SK-N-MC (cell line): ENCODE measurements at regions not wholly inside any gene's neighbourhood (a gene's known extent, or its start where the extent isn't known, plus 50 kb on each side); places are given as distances from the start of the nearest gene placed in this dataset.

Source experiments
- DNase-seq: peaks from one replicate; pipeline ENCODE4 v3.0.0-alpha.2; 2011; ENCODE audit warnings: low read depth, low spot score
- H3K27ac ChIP-seq: fragments of 200-600 bp; sonication (generic); 2 replicates; pipeline ENCODE4 v1.5.1; 2016; ENCODE audit warnings: mixed run types
- H3K36me3 ChIP-seq: fragments of 200-600 bp; sonication (generic); 2 replicates; pipeline ENCODE4 v1.6.1; 2017; ENCODE audit warnings: antibody characterized with exemption, low read length, mixed read lengths; ENCODE audit not compliant: insufficient read depth
- H3K4me3 ChIP-seq: fragments of 200-600 bp; sonication (generic); 2 replicates; pipeline ENCODE4 v1.5.1; 2016
- H3K9ac ChIP-seq: fragments of 200-600 bp; sonication (generic); 2 replicates; pipeline ENCODE4 v1.8.0; 2017; ENCODE audit warnings: mixed run types, mixed read lengths; ENCODE audit not compliant: insufficient read length
- H3K9me3 ChIP-seq: fragments of 200-600 bp; sonication (generic); 2 replicates; pipeline ENCODE4 v1.6.1; 2017; ENCODE audit warnings: low read depth, mild to moderate bottlenecking, antibody characterized with exemption, low read length, moderate library complexity, mixed read lengths
- EZH2 ChIP-seq: fragments of 200-600 bp; sonication (generic); IDR thresholded peaks from one replicate; pipeline ENCODE4 v1.6.1; 2017; ENCODE audit warnings: antibody characterized with exemption
- FOXP2 ChIP-seq: optimal IDR thresholded peaks from 2 replicates; pipeline ENCODE3; 2011; ENCODE audit warnings: mild to moderate bottlenecking, moderate library complexity; ENCODE audit not compliant: insufficient read depth; ENCODE audit errors: extremely low read length, control extremely low read depth
- POLR2AphosphoS5 ChIP-seq: IDR thresholded peaks from 2 replicates; pipeline ENCODE4 v1.6.1; 2012; ENCODE audit warnings: mild to moderate bottlenecking, low read depth, low read length, borderline replicate concordance

DNA sequence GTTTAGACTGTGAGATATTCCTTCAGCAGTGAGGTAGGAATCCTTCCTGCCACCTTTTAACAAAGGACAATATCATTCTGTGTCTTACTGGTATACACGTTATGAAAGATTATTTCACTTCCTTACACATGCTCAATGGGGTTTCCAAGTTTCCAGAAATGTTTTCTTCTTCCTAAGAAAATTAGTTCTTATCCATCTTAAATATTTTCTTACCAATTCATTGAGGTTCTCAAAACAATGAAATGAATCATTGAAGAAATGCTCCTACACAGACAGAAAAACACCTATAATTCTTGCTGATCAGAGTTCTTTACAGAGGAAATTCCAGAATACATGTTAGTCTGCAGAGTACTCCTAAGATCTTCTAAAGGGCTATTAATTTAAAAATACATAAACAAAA is 51.4 kb upstream of the SEC61G start:
- H3K27ac ChIP-seq = no peak overlapping the region
- TF ChIP-seq POLR2AphosphoS5 (no peak), EZH2 (no peak), FOXP2 (no peak)
- no peak overlapping the region for H3K4me3 ChIP-seq
- no peaks in the 10 kb centered on the region for H3K9me3 ChIP-seq
- no peak for DNase-seq
- H3K9ac ChIP-seq = no peak overlapping the region
- no peaks in the 10 kb centered on the region for H3K36me3 ChIP-seq

DNA sequence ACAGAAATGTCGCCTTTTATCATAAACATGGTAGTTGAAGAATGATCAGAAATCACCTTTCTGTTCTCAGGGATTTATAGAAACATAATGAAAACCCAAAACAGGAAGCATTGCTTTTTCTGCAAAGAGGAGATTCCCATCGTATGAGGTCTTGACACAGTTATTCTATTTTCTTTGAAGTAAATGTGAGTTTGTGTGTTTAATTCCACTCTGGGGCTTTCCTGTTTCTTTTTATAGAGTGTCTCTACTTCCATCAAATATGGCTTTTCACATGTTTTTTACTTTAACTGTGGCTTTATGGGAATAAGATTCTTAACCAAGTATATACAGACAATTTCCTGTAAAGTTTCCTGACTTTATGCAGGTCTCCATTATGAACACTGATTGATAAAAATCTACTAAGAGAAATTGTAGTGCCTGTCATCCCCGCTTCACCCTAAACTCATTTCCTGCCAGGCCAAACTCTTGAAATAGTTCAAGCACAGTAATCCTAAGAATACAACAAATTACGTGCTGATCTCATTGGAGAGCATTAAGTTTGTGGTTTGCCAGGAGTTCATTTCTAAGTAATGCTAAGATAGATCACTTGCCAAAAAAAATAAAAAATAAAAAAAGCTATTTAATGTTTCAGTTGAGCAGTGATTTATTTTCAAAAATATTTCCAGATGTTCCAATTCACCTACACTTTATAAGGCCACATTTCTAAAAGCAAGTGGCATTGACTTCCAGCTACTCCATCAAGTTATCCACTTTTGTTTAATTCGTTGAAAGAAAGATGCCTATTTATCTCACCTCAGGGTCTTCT is 52.2 kb upstream of the SEC61G start:
- H3K4me3 ChIP-seq = no peak overlapping the region
- no peak overlapping the region for H3K9ac ChIP-seq
- TF ChIP-seq POLR2AphosphoS5 = no peak
- no peak for TF ChIP-seq FOXP2
- no peak for TF ChIP-seq EZH2

DNA sequence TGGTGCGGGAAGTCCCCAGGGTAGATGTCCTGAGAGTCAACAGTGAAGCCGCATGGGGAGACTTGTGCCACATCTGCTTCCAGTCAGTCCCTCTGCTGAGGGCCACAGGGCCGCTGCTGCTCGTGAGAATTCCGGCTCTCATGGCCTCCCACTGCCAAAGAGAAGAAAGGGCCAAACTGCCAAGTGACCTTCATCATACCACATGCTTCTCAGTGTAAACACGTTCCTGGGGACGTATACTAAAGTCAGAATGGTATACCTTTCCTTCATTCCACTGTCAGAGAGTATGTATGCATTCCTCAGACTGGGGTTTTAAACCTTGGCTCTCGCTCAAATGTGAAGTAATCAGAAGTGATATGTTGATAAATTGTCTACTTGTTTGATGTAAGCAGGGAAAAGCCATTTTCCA is 52.8 kb upstream of the SEC61G start:
- Histone ChIP-seq H3K9me3 (no peaks in the 10 kb centered on the region), H3K4me3 (no peak overlapping the region), H3K27ac (no peak overlapping the region), H3K36me3 (no peaks in the 10 kb centered on the region), H3K9ac (no peak overlapping the region)
- DNase-seq = no peak
- no peak for TF ChIP-seq POLR2AphosphoS5
- no peak for TF ChIP-seq FOXP2
- TF ChIP-seq EZH2 = no peak

More for the DNA sequence above, 52.2 kb upstream of the SEC61G start:
- no peaks in the 10 kb centered on the region for H3K9me3 ChIP-seq
- no peak for DNase-seq
- H3K36me3 ChIP-seq = no peaks in the 10 kb centered on the region
- no peak overlapping the region for H3K27ac ChIP-seq

DNA sequence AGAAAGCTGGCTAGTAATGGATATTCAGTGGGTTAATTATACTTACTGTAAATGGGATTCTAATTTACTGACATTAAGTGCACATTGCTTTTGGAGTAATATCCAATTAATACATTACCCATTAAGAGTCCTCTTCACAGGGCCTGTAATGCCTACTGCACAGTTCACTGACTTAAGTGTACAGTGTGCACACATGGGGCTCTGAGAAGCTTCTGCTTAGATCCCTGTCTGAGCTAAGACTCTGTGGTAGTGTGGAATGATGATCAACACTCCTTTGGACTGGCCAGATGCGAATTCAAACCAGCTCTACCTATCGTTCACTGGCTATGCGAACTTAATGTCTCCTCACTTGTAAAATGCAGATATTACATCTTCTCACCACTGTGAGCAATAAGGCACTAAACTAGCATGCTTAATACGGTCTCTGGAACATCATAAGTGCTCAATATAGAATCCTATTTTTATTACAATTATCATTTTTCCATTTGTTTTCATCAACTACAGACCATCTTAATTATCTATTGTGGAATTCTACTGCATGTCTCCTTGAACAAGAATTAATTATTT is 53.8 kb upstream of the SEC61G start:
- H3K4me3 ChIP-seq = no peak overlapping the region
- H3K27ac ChIP-seq = no peak overlapping the region
- no peaks in the 10 kb centered on the region for H3K9me3 ChIP-seq
- no peak for TF ChIP-seq POLR2AphosphoS5
- TF ChIP-seq FOXP2 = no peak
- no peak for TF ChIP-seq EZH2
- no peak for DNase-seq
- no peak overlapping the region for H3K9ac ChIP-seq
- no peaks in the 10 kb centered on the region for H3K36me3 ChIP-seq

DNA sequence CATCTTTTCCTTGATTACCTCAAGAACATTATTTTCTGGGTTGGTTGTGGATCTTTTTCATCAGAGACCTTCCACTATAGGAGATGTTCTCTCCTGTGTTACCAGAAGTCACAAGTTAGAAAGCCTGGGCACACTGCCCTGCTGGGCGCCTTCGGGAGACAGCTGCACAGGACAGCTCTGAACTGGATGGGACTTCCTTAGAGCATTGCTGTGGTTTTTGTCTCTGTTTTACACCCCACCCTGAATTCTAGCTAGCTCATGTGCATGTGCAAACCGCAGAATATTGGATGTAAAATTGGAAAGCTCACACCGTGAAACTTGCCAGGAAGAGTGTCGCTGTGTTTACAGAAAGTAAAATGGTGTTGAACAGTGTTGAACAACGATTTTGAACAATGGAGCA is 54.4 kb upstream of the SEC61G start:
- no peak overlapping the region for H3K27ac ChIP-seq
- no peaks in the 10 kb centered on the region for H3K9me3 ChIP-seq
- no peak for TF ChIP-seq POLR2AphosphoS5
- no peak for TF ChIP-seq EZH2
- no peak for TF ChIP-seq FOXP2
- no peak overlapping the region for H3K9ac ChIP-seq
- H3K36me3 ChIP-seq = no peaks in the 10 kb centered on the region
- no peak overlapping the region for H3K4me3 ChIP-seq
- DNase-seq = no peak

DNA sequence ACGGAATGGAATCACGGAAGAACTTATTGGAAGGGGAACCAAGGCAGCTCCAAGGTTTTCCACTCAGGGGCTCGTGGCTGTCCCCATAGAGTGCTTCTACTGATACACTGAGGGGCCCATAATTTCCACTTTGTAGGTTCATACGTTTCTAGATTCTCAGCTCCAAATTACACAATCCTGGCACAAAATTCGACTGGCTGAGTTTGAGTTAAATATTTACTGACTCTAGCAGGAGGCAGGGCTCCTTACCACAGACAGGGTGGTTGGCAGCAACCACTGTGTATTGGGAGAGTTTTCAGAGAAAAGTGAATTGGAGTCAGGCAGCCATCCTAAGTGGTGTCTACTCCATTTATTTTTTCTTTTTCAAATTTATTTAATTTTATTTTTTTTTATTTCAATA is 55.4 kb upstream of the SEC61G start:
- Histone ChIP-seq H3K9ac (no peak overlapping the region), H3K36me3 (no peaks in the 10 kb centered on the region), H3K4me3 (no peak overlapping the region), H3K9me3 (no peaks in the 10 kb centered on the region), H3K27ac (no peak overlapping the region)
- DNase-seq = no peak
- no peak for TF ChIP-seq EZH2
- TF ChIP-seq POLR2AphosphoS5 = no peak
- no peak for TF ChIP-seq FOXP2

DNA sequence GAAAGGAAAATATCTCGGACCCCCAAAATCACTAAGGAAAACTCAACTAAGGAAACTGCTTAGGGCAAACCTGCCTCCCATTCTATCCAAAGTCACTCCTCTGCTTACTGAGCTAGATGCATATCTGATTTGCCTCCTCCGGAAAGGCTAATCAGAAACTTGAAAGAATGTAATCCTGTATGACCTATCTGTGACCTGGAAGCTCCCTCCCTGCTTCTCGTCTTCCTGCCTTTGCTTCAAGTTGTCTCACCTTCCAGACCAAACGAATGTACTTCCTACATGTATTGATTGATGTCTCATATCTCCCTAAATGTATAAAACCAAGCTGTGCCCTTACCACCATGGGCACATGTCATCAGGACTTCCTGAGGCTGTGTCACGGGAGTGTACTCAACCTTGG is 58.1 kb upstream of the SEC61G start:
- no peak overlapping the region for H3K4me3 ChIP-seq
- H3K27ac ChIP-seq = no peak overlapping the region
- no peaks in the 10 kb centered on the region for H3K9me3 ChIP-seq
- H3K9ac ChIP-seq = no peak overlapping the region
- TF ChIP-seq POLR2AphosphoS5 = no peak
- no peak for TF ChIP-seq EZH2
- TF ChIP-seq FOXP2 = no peak
- H3K36me3 ChIP-seq = no peaks in the 10 kb centered on the region
- DNase-seq = no peak

DNA sequence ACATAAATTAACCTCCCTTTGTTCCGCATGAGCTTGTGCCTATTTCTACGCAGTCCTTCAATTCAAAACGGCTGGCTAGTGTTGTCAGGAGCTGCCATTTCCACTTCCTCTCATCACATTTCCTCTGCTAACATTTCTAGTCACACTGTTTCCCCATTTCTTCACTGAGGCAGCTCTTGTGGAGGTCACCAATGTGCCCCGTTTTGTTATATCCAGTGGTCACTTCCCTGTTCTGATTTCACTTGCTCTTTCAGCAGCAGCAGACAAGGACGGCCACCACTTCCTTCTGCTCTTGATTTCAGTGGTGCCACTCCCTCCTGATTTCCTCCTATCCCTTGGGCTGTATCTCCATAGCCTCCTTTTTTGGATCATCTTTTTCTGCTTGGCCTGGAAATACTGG is 64.8 kb upstream of the SEC61G start:
- no peak for TF ChIP-seq POLR2AphosphoS5
- no peak for TF ChIP-seq FOXP2
- no peak for TF ChIP-seq EZH2
- no peak overlapping the region for H3K4me3 ChIP-seq
- H3K9ac ChIP-seq = no peak overlapping the region
- DNase-seq = no peak
- H3K27ac ChIP-seq = no peak overlapping the region
- no peaks in the 10 kb centered on the region for H3K9me3 ChIP-seq
- no peaks in the 10 kb centered on the region for H3K36me3 ChIP-seq

DNA sequence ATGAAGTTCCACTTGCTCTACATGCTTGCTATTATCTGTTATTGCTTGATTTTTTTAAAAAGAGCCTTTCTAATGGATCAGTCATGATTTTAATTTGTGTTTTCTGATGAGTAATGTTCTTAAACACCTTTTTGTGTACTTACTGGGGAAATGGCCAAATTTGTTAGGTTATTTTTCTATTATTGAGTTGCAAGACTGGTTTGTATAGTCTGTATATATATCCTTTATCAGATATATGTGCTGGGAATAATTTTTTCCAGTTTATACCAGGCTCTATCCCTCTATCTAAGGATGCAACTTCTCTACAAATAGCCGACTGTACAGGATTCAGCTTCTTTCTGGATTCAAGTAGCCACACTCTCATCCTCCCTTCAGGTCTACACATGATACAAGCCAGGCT is 65.6 kb upstream of the SEC61G start:
- H3K4me3 ChIP-seq = no peak overlapping the region
- no peaks in the 10 kb centered on the region for H3K9me3 ChIP-seq
- no peak for TF ChIP-seq POLR2AphosphoS5
- no peak for TF ChIP-seq FOXP2
- TF ChIP-seq EZH2 = no peak
- H3K36me3 ChIP-seq = no peaks in the 10 kb centered on the region
- no peak for DNase-seq
- no peak overlapping the region for H3K27ac ChIP-seq
- no peak overlapping the region for H3K9ac ChIP-seq
